ENCODE measurements at regions not wholly inside any gene's neighbourhood (a gene's known extent, or its start where the extent isn't known, plus 50 kb on each side); places are given as distances from the start of the nearest gene placed in this dataset.

DNA sequence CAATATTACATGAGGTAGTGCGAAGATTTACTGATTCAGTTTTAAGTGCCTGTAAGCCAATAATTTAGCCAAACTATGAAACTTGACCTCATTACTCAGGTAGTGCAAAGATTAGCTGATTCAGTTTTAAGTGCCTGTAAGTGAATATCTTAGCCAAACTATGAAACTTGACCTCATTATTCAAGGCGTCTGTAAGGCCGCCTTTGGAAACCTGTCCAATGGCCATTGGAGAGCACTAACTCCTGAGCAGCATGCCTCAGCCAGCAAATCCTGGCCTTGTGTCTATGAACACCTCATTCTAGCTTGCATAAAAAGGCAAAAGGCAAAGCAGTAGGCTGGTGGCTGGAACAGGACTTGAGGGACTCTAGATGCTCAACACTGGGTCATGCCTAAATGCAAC lies 127.0 kb upstream of the GPR12 start:
- Histone ChIP-seq H2AK5ac (ENCODE audit: insufficient read length, low read length) (no peak overlapping the region), H3T11ph (ENCODE audit: low read length) (no peak overlapping the region), H3K23me2 (ENCODE audit: insufficient read length, low read depth, low read length, poor library complexity, severe bottlenecking) (no peaks in the 10 kb centered on the region), H3K23ac (ENCODE audit: insufficient read length, low read depth, low read length) (no peak overlapping the region), H2BK5ac (ENCODE audit: insufficient read length, low read length) (no peak overlapping the region), H3K27ac (ENCODE audit: insufficient read length, low read depth, low read length) (no peak overlapping the region), H2BK12ac (ENCODE audit: insufficient read length, low read depth, low read length) (no peak overlapping the region), H3K79me1 (ENCODE audit: insufficient read depth, low read depth, low read length, poor library complexity, severe bottlenecking) (no peaks in the 10 kb centered on the region), H3K9me3 (ENCODE audit: control insufficient read depth, low read depth, low read length) (no peaks in the 10 kb centered on the region), H3K56ac (ENCODE audit: insufficient read length, low read depth, low read length) (no peak overlapping the region), H4K20me1 (ENCODE audit: control insufficient read depth, insufficient read depth, insufficient read length) (no peaks in the 10 kb centered on the region), H3K27me3 (ENCODE audit: insufficient read depth, low read length) (no peaks in the 10 kb centered on the region; the same call in 1 of the 2 replicates), H3K79me2 (ENCODE audit: insufficient read depth, low read length) (no peaks in the 10 kb centered on the region), H3K4me2 (ENCODE audit: insufficient read depth, insufficient read length, low read length) (no peak overlapping the region), H2AFZ (ENCODE audit: low read length) (no peak overlapping the region), H2BK20ac (ENCODE audit: low read depth, low read length, poor library complexity, severe bottlenecking) (no peak overlapping the region), H3K4ac (ENCODE audit: low read depth, low read length) (no peak overlapping the region), H2BK120ac (ENCODE audit: low read depth, low read length, poor library complexity, severe bottlenecking) (no peak overlapping the region), H3K4me1 (ENCODE audit: insufficient read depth, low read length) (no peaks in the 10 kb centered on the region), H4K5ac (ENCODE audit: insufficient read length, low read depth, low read length) (no peak overlapping the region), H3K9ac (ENCODE audit: extremely low read depth, insufficient read length, low read length) (no peak overlapping the region), H3K18ac (ENCODE audit: insufficient read length, low read depth, low read length) (no peak overlapping the region), H2BK15ac (ENCODE audit: low read depth, low read length) (no peak overlapping the region), H4K91ac (ENCODE audit: insufficient read length, low read depth, low read length) (no peak overlapping the region), H3K14ac (ENCODE audit: insufficient read depth, low read length) (no peak overlapping the region), H4K8ac (replicated peaks; ENCODE audit: insufficient read length, low read depth, low read length) (no peak overlapping the region)
- H3K4me3 Mint-ChIP-seq, result no peak overlapping the region
- no CpG with 5 or more reads among the region's 3 CpGs for WGBS (ENCODE audit: extremely low coverage, insufficient read length, low lambda C conversion rate)
- no peaks in the 10 kb centered on the region for H3K36me3 Mint-ChIP-seq (ENCODE audit: insufficient read depth in 1 of 3, low read depth in 3 of 3)
- peaks cover 3% of the 10 kb centered on the region for H3K27me3 Mint-ChIP-seq (ENCODE audit: low read depth)
- TF ChIP-seq, protein P1, sequence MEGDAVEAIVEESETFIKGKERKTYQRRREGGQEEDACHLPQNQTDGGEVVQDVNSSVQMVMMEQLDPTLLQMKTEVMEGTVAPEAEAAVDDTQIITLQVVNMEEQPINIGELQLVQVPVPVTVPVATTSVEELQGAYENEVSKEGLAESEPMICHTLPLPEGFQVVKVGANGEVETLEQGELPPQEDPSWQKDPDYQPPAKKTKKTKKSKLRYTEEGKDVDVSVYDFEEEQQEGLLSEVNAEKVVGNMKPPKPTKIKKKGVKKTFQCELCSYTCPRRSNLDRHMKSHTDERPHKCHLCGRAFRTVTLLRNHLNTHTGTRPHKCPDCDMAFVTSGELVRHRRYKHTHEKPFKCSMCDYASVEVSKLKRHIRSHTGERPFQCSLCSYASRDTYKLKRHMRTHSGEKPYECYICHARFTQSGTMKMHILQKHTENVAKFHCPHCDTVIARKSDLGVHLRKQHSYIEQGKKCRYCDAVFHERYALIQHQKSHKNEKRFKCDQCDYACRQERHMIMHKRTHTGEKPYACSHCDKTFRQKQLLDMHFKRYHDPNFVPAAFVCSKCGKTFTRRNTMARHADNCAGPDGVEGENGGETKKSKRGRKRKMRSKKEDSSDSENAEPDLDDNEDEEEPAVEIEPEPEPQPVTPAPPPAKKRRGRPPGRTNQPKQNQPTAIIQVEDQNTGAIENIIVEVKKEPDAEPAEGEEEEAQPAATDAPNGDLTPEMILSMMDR (conservative IDR thresholded peaks at IDR 0.05), result no peak
- peaks cover 0 to 2% of the 10 kb centered on the region in 2 experiments; a peak in 1 of 4 replicates for H3K4me1 Mint-ChIP-seq
- peaks cover 0 to 2% of the 10 kb centered on the region in 2 experiments; a peak in 1 of 5 replicates for H3K9me3 Mint-ChIP-seq
- DNase-seq, result no peak
- no peak overlapping the region for H3K27ac Mint-ChIP-seq
